HG02973 (cell line): ENCODE measurements at regions not wholly inside any gene's neighbourhood (a gene's known extent, or its start where the extent isn't known, plus 50 kb on each side); places are given as distances from the start of the nearest gene placed in this dataset.
"Not testable (repeated sequence)": the region's sequence is repeated elsewhere in the genome, so short reads cannot be mapped to it uniquely, and the experiment has no call there.

Source experiments
- ATAC-seq: cut with Tn5 transposase; IDR thresholded peaks from one replicate; pipeline ENCODE4 v1.9.1; 2021; ENCODE audit warnings: moderate library complexity; ENCODE audit not compliant: unreplicated experiment

GRCh38 chr3:35296944-35297343 lies 342.4 kb upstream of the ARPP21 start:
- ATAC-seq: not testable (repeated sequence)

DNA sequence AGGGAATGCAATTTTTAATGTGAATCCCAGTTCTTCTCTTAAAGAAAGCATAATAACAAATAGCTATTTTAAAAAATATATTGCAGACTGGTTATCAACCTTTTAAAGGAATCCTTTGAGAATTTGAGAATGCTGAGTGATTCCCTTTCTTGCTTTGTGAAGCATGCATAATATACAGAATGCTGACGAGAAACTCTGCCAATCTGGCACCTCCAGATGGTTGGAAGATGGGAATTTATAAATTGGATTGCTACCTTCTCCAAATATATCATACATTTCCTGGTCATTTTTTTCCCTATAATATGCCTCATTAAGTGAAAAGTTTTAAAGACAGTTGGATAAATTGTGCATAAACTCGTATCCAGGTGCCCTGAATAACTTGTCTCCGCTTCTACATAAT lies 333.9 kb upstream of the ARPP21 start:
- no peak for ATAC-seq

DNA sequence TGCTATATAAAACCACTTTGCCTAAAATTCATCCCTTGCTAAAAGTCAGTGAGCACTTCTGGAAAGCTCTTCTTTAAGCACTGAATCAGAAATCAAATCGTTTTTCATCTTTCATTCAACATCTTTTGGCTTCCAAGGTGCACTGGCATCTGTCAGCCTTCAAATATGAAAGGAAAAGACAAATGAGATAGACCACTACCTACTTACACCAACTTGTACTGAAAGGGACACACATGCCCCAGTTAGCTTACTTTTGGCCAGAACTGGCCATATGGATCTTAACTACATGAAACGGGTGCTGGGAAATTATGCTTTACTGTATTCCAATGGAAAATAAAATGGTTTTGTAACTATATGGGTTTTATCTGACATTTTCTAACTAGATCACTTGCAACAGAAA lies 332.0 kb upstream of the ARPP21 start:
- no peak for ATAC-seq

GRCh38 chr3:35316841-35317240 lies 322.5 kb upstream of the ARPP21 start:
- not testable (repeated sequence) for ATAC-seq

DNA sequence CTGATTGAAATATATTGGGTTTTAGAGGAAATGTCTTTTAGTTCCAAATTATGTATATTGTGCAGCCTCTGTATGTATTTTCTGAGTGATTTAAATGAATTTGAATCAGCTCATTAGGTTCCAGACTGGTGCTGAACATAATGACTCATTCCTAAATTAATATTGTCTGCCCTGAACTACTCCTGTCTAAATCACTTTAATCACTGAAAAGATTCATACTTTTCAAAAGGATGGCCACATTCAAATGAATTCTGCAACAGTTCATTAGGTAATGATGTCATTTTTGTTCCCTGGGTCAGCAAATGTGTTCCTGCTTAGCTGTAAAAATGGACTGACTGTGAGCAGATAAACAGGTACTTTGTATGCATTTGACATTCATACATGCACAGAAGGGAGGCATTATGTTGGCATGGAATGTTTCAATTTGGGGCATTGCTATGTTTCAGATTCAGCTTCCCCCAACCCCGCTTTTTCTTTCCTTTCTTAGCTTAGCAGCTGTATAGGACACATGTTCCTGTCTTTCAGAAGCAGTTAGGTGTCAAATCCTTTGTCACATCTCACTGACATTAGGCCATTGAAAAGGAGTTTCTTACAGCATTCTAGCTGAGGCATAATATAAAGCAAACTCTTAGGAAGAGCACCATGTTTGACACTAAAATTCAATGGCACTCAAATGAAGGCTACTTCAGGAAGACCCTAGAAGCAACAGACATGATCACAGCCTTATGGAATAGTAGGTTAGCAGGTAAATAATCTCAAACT lies 318.5 kb upstream of the ARPP21 start:
- ATAC-seq: no peak

DNA sequence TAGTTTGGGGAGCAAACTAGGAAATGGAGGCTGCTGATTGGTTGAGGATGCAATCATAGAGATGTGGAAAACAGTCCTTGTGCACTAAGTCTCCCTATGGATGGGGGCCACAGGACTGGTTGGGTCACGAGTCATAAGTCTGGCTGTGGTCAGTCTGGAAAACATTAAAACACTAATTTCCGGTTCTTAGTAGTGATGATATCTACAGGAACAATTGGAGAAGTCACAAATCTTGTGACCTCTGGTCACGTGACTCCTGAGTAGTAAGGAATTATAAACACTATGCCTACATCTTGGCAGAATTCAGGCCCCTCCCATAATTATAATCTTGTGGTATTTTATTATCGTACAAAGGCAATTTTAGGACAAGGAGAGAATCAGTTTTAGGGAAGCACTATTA lies 317.3 kb upstream of the ARPP21 start:
- no peak for ATAC-seq

- ATAC-seq: peak; percentile 51
Measured at GRCh38 chr3:35335703-35336102, 303.6 kb upstream of the ARPP21 start.

DNA sequence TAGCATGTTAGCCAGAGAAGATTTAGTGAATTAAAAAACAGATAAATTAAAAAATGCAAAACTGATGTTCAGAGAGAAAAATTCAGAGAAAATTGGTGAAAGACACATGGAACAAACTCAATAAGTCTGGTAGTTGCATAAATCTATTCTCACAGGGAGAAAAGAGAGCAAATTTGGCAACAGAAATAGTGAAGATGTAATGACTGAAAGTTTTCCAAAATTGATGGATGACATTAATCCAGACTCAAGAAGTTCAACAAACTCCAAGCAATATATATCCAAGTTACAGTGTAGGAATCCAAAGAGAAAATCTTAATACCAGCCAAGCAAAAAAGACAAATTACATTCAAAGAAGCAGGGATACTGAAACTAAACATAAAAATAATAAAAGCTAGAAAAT lies 302.7 kb upstream of the ARPP21 start:
- no peak for ATAC-seq

GRCh38 chr3:35338186-35338585 lies 301.1 kb upstream of the ARPP21 start:
- ATAC-seq: no peak

GRCh38 chr3:35380196-35380595 lies 259.1 kb upstream of the ARPP21 start:
- no peak for ATAC-seq

DNA sequence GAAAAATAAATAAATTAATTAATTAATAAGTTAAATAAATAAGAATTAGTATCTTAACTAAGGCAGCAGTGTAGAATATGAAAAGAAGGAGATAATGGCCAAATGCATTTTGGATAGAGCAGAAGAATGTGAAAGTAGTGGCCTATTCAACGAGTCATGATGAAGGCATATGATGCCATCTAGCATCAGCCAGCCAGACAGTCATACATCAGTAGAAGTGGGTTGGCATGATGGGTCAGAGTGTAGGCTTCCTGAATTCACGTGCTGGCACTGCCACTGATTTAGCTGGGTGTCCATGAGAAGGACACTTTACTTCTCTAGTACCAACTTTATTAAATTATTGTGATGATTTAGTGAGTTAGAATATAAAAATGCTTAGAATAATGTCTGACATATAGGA lies 256.1 kb upstream of the ARPP21 start:
- no peak for ATAC-seq

DNA sequence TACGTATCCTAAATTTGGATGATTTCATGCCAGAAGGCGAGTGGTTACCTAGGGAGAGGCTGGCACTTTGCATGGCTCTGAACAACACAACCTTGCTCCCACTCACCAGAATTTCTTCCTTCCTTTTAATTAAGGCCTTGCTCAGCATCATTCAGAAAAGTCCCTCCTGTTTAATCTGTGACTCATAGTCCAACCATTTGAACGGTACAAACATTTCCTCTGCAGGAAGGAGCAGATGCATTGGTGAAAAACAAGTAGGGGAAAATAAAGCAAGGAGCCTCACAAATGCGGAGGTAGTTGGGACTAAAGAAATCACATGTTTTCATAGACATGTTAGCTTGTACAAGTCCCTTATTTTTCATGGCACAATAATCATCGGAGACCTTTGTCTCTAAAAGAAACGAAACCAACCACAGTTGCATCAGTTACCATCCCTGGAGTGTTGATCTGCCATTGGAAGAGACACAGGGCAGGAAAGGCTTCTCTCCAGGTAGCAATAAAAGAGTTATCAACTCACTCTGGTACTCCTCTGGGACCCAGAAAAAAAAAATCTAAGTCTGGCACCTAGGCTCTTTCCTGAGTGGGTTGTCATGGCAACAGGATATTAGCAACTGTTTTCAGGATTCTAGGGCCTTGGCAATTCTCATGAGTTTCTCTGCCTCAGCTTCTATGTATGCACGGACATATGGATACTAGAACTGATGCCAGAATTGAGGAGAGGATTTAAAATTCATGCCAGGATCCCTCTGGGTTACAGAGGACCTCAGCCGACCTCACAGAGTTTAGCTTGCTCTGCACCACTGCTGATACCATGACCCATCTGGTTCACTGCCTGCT lies 255.4 kb upstream of the ARPP21 start:
- ATAC-seq: no peak

DNA sequence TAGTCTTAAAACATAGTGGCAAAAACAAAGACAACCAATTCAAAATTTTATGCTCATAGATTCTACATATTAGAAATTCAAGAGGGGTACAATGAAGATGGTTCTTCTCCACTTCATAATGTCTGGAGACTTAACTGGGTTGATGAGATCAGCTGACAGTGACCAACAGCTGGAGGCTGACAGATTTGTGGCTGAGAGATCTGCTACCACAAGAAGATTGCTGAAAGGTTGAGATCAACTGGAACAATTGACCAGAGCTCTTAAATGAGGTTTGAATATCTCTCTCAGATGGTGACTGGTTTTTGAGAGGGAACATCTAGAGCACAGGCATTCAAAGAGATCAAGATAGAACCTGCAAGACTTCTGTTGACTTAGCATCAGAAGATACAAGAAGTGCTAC lies 254.1 kb upstream of the ARPP21 start:
- no peak for ATAC-seq

- no peak for ATAC-seq
Measured at GRCh38 chr3:35389907-35390306, 249.4 kb upstream of the ARPP21 start.

GRCh38 chr3:35392187-35392586 lies 247.1 kb upstream of the ARPP21 start:
- ATAC-seq: no peak

- ATAC-seq: no peak
Measured at GRCh38 chr3:35393901-35394799, 245.2 kb upstream of the ARPP21 start.

GRCh38 chr3:35394905-35395304 lies 244.4 kb upstream of the ARPP21 start:
- ATAC-seq: no peak

DNA sequence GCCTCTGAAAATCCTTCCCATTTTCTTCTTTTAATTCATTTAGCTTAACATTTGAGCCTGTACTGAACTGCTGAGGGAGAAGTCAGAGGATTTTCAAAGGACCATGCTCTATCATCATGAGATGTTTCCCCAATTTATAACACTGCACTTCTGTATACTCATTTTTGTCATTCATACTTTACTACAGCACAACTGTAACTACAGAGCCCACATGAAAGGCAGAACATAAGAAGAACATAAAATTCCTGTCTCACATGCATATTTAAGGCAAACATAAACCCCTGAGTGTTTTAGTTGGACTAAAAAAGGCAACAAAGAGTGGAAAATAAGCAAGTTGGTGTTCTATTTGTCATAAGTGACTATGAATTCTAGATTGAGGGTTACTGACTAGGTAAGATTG lies 237.7 kb upstream of the ARPP21 start:
- ATAC-seq: no peak

GRCh38 chr3:35404571-35404970 lies 234.8 kb upstream of the ARPP21 start:
- ATAC-seq: no peak

DNA sequence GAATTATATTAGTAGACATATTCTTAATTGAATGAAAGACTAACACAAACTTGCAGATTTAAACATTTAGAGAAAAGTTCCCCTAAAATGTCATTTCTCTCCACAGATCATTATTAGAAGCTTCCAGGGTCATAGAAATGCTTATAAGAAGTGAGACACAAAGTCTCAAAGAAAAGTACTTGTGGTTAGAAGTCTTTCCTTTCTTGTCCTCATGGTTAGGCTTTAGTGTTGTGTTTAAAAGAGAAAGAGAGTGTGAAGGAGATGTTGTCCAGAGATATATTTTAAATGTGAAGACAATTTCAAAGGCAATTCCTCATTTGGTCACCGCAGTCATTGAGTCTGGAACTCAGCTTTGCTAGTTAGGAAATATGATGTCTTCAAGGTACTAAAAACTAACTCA lies 230.4 kb upstream of the ARPP21 start:
- no peak for ATAC-seq

DNA sequence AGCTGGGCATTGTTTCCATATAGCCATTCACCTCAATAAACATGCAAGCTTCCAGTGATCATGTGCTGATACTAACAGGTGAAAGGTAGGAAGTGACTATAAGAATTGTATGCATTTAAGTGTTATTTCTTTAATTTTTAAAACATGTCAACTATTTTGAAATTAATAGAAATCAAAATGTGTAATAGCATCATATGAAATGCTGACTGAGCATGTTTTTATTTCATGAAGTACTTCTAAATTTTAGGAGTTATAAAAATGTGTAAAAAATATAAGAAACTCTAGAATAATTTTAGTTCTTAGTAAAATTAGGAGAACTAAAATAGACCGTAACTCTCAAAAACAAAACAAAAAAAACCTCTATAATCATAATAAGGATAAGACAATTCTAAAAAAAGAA lies 229.3 kb upstream of the ARPP21 start:
- no peak for ATAC-seq
